ENCODE measurements at regions not wholly inside any gene's neighbourhood (a gene's known extent, or its start where the extent isn't known, plus 50 kb on each side); places are given as distances from the start of the nearest gene placed in this dataset.
A peak's percentile ranks its signal among the peaks of the same experiment; 100 is the strongest.
"Not testable (repeated sequence)": the region's sequence is repeated elsewhere in the genome, so short reads cannot be mapped to it uniquely, and the experiment has no call there.

DNA sequence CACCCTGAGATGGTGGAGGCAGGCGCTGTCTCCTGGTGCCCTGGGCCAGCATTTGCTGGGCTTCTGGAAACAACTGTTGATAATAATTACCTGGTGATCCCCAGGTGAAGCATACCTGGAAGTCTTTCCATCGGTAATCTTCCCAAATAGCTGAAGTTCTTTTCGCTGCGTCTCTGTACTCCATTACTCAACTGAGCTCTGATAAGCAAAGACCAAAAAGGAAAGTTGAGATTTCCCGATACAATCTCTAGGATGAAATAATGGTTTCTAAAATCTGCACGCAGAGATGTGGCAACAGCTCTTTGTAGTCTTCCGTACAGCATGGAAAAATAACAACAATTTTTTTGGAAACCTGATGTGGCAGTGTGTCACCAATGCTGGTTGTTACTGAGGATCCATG is 226.5 kb downstream of the GATA3 start:
- no peak for DNase-seq (ENCODE audit: low spot score)

DNA sequence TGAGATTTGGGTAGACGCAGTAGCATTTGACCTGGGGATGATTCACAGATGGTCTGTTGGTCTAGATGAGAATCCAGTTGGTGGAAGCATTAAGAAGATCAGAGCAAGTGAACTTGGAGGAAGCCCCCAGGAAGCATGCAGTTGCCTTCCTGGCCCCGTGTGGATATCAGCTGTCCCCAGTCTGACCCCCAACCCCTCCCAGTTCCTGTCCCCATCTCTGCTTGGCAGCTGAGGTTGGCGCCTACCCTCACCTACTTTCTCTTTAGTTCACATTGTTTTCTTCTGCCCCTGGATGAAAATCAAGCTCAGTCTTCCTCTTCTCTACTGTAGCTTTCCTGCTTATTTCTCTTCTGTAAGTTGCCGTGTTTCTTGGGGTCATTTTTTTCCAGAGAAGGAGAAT is 227.9 kb downstream of the GATA3 start:
- DNase-seq (ENCODE audit: low spot score) = no peak

DNA sequence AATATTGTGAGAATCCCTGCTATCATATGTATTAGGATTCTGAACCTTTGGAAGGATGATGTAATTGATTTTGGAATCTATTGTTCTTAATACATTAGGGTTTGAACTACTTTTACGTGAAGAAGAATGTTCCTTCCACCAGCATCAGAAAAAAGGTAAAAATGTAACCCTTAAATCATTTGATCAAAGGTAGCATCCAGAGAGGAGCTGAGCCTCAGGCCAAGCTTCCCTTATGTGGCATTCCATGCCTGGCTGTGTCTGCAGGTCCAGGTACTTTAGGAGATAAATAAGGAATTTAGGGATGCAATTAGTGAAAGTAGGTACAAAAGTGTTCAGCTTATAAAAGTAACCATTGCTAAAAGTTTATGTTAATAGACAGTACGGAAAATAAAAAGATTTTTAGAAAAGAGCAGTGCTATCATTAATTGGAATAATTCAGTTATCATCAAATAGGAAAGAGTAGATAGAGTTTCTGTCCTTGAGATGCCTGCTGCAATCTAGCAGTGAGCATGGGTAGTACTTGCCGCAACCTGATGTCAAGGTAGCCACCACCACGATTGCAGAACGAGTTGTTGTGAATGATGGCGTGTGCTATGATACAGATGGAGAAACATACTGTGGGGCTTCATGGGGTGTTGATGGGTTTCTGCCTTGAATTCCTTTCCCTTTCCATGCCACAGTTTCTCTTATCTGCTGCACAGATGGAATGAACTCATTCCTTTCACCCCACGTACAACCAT is 228.8 kb downstream of the GATA3 start:
- no peak for DNase-seq (ENCODE audit: low spot score)

DNA sequence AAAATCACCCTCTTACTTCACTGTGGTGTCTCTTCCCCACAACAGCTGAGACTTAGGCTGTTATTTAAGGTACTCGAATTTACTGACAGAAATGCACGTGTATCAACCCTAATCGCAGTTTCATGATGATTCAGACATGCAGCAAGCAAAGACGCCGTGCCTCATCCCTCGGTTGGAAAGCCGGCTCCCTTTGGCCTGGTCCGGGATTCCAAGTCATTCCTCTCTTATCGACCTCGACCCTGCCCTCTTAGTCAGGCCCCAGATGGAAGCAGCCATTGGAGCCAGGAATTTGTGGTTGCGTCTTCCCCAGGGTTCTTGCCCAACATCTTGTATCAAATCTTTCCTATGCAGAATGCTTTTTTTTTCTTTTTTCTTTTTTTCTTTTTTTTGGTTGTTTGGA is 229.5 kb downstream of the GATA3 start:
- no peak for DNase-seq (ENCODE audit: low spot score)

DNA sequence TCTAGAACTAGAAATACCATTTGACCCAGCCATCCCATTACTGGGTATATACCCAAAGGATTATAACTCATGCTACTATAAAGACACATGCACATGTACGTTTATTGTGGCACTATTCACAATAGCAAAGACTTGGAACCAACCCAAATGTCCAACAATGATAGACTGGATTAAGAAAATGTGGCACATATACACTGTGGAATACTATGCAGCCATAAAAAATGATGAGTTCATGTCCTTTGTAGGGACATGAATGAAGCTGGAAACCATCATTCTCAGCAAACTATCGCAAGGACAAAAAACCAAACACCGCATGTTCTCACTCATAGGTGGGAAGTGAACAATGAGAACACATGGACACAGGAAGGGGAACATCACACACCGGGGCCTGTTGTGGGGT is 231.5 kb downstream of the GATA3 start:
- not testable (repeated sequence) for DNase-seq (ENCODE audit: low spot score)

DNA sequence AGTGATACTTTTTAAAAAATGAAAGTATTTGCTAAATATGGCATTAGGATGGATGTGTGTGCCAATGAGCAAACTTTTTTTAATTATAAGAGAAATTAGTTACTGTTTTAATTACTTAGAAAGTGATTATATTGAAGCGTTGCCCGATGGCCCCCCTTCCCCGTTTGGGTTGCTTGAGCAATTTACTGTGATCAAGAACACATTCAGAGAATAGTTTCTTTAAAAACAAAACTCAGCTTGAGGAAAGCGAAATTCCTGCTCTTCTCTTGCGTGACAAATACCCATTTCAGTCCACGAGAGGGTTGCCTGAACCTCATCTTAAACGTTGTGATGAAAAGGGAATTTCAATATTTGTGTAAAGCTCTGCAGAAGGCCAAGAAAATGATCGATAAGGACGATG is 234.1 kb downstream of the GATA3 start:
- DNase-seq (ENCODE audit: low spot score) = no peak

DNA sequence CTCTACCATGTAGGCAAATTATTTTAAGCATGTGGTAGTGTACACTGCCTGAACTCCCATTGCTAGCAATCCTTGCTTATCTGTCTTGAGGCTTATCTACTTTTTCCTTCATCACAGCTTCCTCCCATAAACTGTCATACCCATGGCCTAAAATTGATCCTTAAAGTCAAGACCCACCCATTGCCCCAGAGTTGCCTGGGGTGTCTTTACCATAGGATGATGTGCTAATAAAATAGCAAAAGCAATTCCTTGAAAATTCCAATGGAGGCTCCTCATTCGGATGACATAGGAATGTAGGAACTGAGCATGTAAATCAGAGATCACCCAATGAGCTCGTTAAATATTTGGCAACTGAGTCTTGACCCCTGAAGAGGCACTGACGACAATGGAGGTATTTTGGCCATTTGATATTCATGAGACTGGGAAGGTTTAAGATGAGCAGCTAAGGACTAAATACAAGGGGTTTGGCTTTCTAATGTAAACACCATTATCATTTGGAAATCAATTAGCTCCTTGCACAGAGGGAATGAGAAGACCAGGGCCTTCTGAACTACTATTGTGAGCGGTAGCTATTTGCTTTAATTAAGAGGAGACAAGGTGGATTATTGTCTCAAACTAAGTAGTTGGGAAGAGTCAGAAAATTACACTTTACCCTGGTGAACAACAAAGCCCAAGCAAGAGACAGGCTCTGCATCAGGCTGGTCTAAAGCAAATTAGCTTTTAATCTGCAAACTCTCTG is 234.9 kb downstream of the GATA3 start:
- DNase-seq (ENCODE audit: low spot score) = no peak

DNA sequence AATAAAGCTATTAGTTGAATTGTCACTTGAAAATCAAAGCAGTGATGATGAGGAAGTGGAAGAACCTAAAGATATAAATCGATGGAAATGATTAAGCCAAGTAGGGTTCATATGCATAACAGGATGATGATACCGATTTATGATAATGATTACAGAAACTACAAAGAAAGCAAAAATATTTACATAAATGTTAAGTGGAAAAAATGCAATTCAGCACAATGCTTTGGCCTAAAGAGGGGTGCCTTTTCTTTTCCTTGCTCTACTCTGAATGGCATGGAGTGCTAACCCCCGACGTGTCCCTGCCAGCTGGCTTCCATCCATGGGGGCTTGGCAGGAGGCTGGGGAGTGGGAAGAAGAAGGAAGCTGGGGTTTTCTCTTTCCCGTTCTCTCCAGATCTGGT is 240.3 kb downstream of the GATA3 start:
- DNase-seq (ENCODE audit: low spot score) = no peak

DNA sequence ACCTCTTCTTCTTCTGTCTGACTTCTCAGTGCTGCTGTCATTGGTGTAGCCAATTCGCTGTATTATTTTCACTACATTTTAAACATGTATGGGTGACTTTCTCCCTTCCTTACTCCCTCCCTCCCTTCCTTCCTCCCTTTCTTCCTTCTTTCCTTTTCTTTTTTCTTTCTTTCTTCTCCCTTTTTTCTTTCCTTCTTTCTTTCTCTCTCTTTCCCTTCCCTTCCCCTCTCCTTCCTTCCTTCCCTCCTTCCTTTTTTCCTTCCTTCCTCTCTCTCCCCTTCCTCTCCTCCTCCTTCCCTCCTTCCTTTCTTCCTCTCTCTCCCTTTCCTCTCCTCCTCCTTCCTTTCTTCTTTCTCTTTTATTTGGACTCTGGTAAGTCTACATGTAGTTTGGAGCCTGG is 240.8 kb downstream of the GATA3 start:
- DNase-seq (ENCODE audit: low spot score) = no peak

DNA sequence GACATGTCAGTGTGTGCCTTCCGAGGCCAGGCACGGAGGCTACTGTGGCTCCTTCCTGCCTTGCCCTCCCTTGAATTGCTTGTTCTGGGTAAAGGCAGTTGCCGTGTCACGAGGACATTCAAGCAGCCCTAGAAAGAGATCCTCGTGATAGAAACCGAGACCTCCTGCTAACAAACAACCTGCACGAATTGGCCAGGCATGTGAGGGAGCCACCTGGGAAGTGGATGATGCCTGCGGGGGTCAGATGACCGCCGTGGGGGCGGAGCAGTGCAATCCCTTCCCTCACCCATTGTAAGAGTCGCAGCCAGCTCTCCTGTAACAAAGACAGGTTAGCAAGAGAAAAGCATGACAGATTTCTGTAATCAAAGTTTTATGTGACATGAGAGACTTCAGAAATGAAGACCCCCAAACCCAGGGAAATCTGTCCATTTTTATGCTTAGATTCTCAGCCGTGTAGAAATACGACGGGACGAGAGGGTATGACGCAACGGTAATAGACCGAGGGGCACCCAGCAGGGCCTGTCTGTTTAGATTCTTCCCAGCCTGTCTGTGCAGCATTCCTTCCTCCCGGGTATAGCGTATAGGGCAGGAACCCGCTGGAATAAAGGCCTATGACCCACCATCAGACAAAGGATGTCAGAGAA is 241.7 kb downstream of the GATA3 start:
- DNase-seq (ENCODE audit: low spot score) = no peak

DNA sequence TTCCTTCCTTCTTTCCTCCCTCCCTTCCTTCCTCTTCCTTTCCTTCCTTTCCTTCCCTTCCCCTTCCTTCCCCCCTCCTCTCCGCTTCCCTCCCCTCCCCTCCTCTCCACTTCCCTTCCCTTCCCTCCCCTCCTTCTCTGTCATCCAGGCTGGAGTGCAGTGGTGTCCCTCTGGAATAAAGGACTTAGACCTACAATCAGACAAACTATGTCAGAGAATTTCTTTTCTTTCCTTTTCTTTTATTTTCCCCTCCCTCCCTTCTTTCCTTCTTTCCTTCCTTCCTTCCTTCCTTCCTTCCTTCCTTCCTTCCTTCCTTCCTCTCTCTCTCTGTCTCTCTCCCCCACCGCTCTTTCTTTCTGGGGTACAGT is 242.2 kb downstream of the GATA3 start:
- DNase-seq (ENCODE audit: low spot score) = no peak

DNA sequence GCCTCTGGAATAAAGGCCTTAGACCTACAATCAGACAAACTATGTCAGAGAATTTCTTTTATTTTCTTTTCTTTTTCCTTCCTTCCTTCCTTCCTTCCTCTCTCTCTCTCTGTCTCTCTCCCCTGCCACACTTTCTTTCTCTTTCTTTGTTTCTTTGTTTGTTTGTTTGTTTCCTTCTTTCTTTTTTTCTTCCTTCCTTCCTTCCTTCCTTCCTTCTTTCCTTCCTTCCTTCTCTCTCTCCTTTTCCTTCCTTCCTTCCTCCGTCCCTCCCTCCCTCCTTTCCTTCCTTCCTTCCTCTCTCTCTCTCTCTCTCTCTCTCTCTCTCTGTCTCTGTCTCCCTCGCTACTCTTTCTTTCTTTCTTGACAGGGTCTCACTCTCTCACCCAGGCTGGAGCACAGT is 242.6 kb downstream of the GATA3 start:
- no peak for DNase-seq (ENCODE audit: low spot score)

DNA sequence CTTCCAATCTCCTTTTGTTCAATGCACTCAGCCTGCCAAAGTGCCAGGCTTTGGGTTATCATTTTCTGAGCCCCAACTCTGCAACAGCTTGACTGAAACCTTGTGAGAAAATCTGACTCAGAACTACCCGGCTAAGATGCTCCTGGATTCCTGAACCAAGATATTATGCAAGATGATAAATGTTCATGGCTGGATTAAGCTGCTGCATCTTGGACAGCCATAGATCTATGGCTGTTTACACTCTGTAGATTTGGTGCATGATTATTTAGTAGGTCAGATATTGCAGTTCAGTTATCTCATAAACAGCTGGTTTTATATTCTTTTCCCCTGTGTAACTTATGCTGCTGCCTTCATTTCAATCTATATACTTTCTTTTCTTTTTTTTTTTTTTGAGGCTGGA is 243.5 kb downstream of the GATA3 start:
- no peak for DNase-seq (ENCODE audit: low spot score)

DNA sequence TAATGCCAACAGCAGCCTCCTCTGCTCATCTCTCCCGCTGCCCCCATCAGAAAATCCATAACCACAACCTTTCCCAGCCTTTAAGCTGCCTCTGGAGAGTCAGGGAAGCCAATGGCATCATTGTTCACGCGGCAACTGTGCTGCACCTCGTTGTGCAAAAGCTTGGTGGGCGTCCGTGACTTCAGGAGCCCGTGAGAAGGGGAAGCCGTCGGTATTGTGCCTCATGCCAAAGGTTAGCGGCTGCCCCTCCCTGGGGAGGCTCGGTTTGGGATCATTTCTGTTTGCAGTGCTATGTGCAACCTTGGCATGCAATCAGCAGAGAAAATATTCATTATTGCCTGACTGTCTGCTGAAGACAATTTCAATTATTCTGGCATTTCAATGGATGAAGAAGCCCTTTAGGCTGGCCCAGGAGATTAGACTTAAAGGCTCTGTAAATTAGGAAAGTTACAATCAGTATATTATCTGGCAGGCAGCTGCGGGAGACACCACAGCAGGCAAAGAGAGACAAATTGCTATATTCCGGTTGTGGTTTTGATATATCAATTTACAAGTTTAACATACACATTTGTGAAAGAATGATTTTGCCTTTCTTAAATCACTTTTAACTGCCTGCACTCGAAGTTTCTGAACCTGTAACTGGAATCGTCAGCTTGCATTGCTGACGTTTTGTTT is 244.5 kb downstream of the GATA3 start:
- DNase-seq (ENCODE audit: low spot score) = no peak

DNA sequence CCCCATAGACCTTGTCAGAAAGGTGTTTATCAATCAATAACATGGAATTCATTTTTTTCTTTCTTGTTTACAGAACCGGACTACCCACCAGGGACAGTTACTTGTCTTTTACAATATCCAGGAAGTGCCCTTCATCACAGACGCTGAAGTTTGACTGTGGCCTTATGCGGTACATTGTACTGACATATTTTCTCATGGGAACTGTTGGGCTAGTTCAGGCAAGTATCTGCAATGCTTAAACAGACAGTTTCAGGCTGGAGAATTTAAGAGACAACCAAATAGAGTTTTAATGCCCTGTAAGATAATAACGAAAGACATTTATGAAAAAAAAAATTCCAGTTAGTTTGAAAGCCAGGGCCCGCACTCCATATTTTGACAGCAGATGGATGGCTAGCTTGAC is 246.4 kb downstream of the GATA3 start:
- DNase-seq (ENCODE audit: low spot score) = no peak

DNA sequence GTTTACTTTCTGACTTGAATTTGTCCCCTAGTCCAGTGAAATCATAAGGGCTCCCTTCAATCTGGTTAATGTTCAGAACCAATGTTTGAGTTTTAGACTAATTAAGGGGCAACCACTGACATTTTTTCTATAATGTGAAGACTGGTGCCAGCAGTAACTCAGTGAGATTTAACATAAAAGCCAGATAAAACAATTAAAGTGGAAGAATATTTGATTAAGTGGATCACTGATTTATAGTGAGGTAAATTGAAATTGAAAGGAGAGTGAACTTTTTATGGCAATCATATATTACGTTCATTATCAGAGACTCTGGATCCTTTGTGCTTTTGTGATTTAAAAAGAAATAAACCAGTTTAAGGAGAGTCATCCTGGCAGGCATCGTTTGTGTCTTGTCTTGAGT is 246.8 kb downstream of the GATA3 start:
- DNase-seq (ENCODE audit: low spot score) = no peak

DNA sequence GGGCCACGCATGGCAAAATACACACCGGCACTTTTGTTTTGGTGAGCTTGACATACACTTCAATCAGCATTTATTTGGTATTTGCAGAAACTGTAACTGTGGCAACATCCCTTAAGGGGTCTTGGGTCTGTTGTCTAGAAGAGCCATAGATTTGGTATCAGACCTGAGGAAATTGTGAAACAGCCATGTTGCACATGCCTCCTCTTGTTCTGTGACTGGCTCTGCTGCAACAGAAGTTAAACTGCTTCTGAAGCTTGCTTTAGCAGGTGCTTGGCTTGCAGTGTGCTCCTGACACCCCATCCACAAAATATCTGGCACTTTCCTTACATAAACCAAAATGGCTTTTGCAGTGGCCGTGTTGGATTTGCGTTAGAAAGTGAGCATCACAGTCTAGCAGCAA is 247.3 kb downstream of the GATA3 start:
- no peak for DNase-seq (ENCODE audit: low spot score)

DNA sequence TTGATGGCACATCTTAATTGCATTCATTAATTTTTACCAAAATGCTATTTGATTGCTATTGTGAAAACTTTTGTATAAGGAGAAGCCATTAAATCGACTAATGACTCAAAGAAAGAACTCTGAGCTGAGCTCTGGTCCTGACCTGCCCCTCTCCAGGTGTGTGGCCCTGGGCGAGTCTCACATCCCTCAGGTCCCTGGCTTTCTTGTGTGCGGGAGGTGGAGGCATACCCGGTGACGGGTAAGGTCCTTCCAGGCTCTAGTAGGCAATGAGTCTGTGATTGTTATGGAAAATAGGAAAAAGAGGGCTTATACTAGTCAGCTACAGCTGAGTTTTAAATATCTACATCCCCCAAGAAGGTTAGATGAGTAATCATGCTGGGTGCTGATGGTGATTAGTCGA is 248.1 kb downstream of the GATA3 start:
- no peak for DNase-seq (ENCODE audit: low spot score)

DNA sequence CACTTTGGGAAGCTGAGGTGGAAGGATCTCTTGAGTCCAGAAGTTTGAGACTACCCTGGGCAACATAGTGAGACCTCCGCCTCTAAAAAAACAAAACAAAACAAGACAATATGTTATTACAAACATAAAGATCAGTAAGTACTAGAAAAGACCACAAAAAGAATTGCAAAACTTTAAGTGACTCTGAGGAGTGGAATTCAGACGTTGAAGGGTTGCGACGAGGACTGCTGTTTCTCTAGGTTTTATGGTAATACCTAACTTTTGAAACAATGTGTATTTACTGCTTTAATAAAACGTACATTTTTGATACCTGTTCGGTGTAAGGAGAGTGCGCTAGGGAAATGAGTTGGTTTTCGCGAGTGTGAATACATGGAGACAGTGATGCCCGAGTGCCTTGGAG is 250.4 kb downstream of the GATA3 start:
- DNase-seq (ENCODE audit: low spot score) = no peak

DNA sequence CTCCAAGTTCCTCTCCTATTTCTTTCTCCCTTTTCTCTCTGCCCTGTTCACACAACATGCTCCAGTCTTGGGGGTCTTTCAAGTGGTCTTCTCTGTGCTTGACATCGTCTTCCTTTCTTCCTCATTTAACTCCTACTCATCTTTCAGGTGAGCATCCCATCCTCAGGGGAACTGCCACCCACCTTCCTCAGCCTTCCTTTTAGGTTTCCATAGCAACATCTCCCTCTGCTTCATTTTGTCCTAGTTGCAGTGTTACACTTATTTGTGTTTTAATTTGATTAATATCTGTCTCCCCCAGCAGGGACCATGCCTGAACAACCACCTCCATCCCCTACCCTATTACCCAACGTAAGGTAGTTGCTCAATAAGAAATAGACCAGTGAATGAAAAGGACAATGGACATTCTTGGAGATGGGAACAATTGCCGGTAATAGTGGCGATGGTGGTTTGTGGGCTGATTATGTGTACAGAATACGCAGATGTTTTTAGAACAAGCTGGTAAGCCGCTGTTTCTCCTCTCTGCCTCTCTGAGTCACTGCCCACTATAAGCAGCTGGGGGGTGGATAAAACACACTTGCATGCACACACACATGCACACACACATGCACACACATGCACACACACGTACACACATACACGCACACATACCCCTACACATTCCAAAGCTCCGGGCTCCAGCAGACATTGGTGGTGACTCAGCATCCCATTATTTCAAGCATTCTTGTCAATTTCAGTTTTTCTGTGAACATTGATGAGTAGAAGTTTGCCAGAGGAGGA is 251.6 kb downstream of the GATA3 start:
- DNase-seq (ENCODE audit: low spot score) = peak; percentile 59

DNA sequence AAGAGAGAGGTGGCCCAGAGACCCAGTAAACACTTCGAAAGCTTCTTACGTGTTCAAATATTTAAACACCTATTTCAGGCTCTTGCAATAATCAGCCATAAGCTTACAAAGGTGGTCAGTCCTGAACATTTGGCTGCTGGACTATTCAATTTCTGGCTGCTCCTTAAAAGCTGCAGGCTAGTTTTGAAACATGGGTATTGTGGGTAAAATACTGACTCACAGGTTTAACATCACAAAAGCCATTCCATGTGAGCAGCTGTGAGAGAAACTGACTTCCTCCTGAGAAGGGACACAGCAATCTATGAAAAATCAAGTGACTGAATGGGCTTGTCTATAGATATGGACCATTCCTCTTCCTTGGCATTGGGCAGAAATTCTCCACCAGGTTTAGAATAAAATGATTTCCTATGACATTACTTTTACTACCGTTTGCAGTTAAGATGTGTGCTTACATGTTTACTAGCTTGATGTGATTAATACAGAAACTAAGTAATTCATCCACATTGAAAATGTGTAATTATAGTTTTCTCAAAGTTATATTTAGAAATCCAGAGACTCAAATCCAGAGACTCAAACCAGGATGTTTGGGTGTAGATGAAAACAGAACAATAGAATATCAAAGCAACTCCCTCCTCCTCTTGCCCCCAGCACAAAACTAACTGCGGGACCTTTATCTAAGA is 252.3 kb downstream of the GATA3 start:
- peak; percentile 23 for DNase-seq (ENCODE audit: low spot score)

Measured in H4 (cell line).